Right lobe of liver (tissue), 6 donors: ENCODE measurements at regions not wholly inside any gene's neighbourhood (a gene's known extent, or its start where the extent isn't known, plus 50 kb on each side); places are given as distances from the start of the nearest gene placed in this dataset.

Experiments
- ATAC-seq, 4 donors: fragments of 200-7000 bp; cut with Tn5 transposase; one replicate each; pipeline ENCODE4 v1.9.1; 2020; ENCODE audit warnings: mild to moderate bottlenecking in 4 of 4, moderate library complexity in 4 of 4
- DNase-seq, 3 donors: peaks; one replicate each; pipeline ENCODE4 v3.0.0-alpha.2; 2020
- H3K27ac ChIP-seq, 3 donors: fragments of 200-600 bp; one replicate each; pipeline ENCODE4 v1.8.0; 2022
- H3K27me3 ChIP-seq, 2 donors: fragments of 200-600 bp; one replicate each; pipeline ENCODE4 v1.8.0; 2022
- H3K36me3 ChIP-seq, 4 donors: fragments of 200-600 bp; sonication (generic) in 1 of 4; one replicate each; pipeline versions ENCODE4 v1.5.1 to v1.8.0; 2017 to 2022; ENCODE audit warnings: control low read depth in 1 of 4
- H3K4me1 ChIP-seq, 4 donors: fragments of 200-600 bp; sonication (generic) in 1 of 4; one replicate each; pipeline versions ENCODE4 v1.5.1 to v1.8.0; 2017 to 2022; ENCODE audit warnings: control low read depth in 1 of 4
- H3K4me3 ChIP-seq, 3 donors: fragments of 200-600 bp; one replicate each; pipeline ENCODE4 v1.8.0; 2022
- H3K9me3 ChIP-seq, 4 donors: fragments of 200-600 bp; sonication (generic) in 1 of 4; one replicate each; pipeline versions ENCODE4 v1.5.1 to v1.8.0; 2017 to 2022; ENCODE audit warnings: control low read depth in 1 of 4
- POLR2A ChIP-seq: fragments of 450-650 bp; IDR thresholded peaks from one replicate; pipeline ENCODE4 v1.6.1; 2017; ENCODE audit warnings: antibody characterized with exemption, mild to moderate bottlenecking
- WGBS: methylation state at CpG from one replicate; pipeline ENCODE4 v1.1.6; 2018; ENCODE audit warnings: low coverage, low lambda C conversion rate; ENCODE audit not compliant: insufficient coverage; ENCODE audit errors: missing lambda C conversion rate; 5-methylcytosine and 5-hydroxymethylcytosine counted together
- intact Hi-C, 2 donors: fragments of 100-400 bp; cut with DNase I; formaldehyde crosslinking; loops; one replicate each; pipeline versions ENCODE4 v1.11.2 to v1.14.1; 2022
- TF ChIP-seq, protein P1 (sequence below), 4 donors: fragments of 200-600 bp in 3 of 4; fragments of 450-650 bp in 1 of 4; IDR thresholded peaks; one replicate each; pipeline versions ENCODE4 v1.5.1 to v1.8.0; 2016 to 2022; ENCODE audit warnings: antibody characterized with exemption in 4 of 4, mild to moderate bottlenecking in 2 of 4
- donor health status: DM: no; HTN: yes; CAD: no.
- donor health status: DM: no; HTN: no; CAD: no.
- donor health status: DM: no; HTN: no; CAD: no.
- donor health status: DM: no; HTN: yes; CAD: no.
- donor health status: DM: no; HTN: yes; CAD: no.

DNA sequence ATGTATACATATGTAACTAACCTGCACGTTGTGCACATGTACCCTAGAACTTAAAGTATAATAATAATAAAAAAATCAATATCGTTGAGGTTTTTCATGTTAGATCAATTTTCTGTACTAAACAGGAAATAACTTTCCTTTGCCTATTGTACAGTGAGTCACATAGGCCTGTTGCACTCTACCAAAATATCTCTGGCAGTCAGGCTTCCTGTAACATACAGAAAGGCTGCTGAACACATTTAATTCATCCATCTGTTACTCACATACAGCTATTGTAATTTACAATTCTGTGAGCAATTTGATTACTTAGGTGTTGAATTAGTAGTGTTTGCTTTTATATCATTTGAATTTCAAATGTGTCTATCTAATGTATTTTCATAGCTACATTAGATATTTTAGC lies 427.8 kb downstream of the TMA16 start:
- ATAC-seq = no peak
- 18% methylated on average over 2 of the region's 2 CpGs for WGBS
- intact Hi-C loops = no loop called here
- TF ChIP-seq, protein P1, sequence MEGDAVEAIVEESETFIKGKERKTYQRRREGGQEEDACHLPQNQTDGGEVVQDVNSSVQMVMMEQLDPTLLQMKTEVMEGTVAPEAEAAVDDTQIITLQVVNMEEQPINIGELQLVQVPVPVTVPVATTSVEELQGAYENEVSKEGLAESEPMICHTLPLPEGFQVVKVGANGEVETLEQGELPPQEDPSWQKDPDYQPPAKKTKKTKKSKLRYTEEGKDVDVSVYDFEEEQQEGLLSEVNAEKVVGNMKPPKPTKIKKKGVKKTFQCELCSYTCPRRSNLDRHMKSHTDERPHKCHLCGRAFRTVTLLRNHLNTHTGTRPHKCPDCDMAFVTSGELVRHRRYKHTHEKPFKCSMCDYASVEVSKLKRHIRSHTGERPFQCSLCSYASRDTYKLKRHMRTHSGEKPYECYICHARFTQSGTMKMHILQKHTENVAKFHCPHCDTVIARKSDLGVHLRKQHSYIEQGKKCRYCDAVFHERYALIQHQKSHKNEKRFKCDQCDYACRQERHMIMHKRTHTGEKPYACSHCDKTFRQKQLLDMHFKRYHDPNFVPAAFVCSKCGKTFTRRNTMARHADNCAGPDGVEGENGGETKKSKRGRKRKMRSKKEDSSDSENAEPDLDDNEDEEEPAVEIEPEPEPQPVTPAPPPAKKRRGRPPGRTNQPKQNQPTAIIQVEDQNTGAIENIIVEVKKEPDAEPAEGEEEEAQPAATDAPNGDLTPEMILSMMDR (IDR thresholded peaks at IDR 0.05) = no peak
- no peak for TF ChIP-seq POLR2A
- Histone ChIP-seq H3K27me3 (no peaks in the 10 kb centered on the region), H3K27ac (no peak overlapping the region), H3K9me3 (no peaks in the 10 kb centered on the region), H3K4me1 (no peaks in the 10 kb centered on the region), H3K36me3 (no peaks in the 10 kb centered on the region), H3K4me3 (no peak overlapping the region)
- DNase-seq = no peak

DNA sequence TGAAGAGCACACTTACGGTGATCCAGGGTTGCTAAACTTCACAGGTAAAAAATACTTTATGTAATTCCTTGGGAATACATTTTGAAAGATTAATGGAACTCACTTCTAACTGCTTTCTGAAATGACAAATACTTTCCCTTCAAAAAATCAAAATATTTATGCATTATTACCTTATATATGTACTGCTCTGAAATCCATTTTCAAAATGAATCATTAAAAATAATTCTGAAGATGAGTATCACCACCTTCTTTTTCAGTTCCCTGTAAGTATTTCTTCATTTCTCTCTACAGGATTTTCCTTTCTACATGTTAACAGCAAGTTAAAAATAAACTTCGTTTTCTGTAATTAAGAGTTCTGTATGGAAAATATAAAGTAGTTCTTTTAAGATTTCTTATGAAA lies 428.6 kb downstream of the TMA16 start:
- H3K27me3 ChIP-seq = no peaks in the 10 kb centered on the region
- no peaks in the 10 kb centered on the region for H3K36me3 ChIP-seq
- DNase-seq (no peak), ATAC-seq (no peak)
- no peaks in the 10 kb centered on the region for H3K4me1 ChIP-seq
- intact Hi-C loops = no loop called here
- TF ChIP-seq POLR2A = no peak
- TF ChIP-seq, protein P1 (IDR thresholded peaks at IDR 0.05) = no peak
- no peak overlapping the region for H3K4me3 ChIP-seq
- H3K9me3 ChIP-seq = no peaks in the 10 kb centered on the region
- no peak overlapping the region for H3K27ac ChIP-seq
- WGBS = 31% methylated on average over 2 of the region's 2 CpGs

DNA sequence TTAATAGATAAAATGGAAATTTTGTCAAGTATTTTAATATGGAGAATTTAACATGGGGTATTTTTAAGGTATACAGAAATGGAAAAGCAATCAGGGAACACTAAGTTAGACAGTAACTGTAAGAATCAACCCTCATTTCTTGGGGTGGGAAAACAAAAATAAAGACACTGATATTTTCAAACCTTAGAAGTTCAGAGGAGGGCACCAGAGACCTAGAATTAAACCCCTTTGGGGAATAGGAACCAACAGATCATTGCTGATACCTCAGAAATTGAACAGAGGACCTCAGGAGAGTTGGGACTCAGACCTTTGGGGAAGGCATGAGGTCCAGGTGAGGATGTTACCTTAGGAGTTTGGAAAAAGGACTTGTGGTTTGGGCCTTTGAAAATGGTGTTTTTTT lies 435.6 kb downstream of the TMA16 start:
- no peaks in the 10 kb centered on the region for H3K27me3 ChIP-seq
- H3K4me3 ChIP-seq = no peak overlapping the region
- intact Hi-C loops = no loop called here
- TF ChIP-seq POLR2A = no peak
- TF ChIP-seq, protein P1 (IDR thresholded peaks at IDR 0.05) = no peak
- H3K9me3 ChIP-seq = no peaks in the 10 kb centered on the region
- no peak overlapping the region for H3K27ac ChIP-seq
- H3K4me1 ChIP-seq = no peaks in the 10 kb centered on the region
- ATAC-seq (no peak), DNase-seq (no peak)
- no peaks in the 10 kb centered on the region for H3K36me3 ChIP-seq

- intact Hi-C loops = no loop called here
- Histone ChIP-seq H3K36me3 (no peaks in the 10 kb centered on the region), H3K4me3 (no peak overlapping the region), H3K27ac (no peak overlapping the region), H3K9me3 (no peaks in the 10 kb centered on the region), H3K4me1 (no peaks in the 10 kb centered on the region), H3K27me3 (no peaks in the 10 kb centered on the region)
- TF ChIP-seq, protein P1 (IDR thresholded peaks at IDR 0.05) = no peak
- no peak for TF ChIP-seq POLR2A
- DNase-seq = no peak
- no peak for ATAC-seq
- WGBS = 43% methylated on average over 6 of the region's 7 CpGs
Measured at GRCh38 chr4:163932504-163932903, 438.0 kb downstream of the TMA16 start.

DNA sequence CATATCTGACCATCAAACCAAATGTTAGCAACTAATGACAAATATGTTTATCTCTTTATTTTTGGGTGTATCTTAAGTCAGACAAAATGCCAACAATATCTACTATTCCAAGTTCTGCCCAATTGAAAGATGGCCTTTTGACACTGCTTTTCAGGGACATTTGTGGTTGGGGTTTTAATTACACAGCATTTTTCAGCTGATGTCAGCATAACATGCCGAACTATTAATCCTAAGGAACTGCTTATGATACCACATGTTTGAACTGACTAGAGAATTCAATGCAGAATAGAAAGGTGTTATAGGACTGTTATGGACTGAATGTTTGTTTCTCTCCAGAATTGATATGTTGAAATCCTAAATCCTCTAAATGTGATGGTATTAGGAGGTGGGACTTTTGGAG lies 445.1 kb downstream of the TMA16 start:
- no peaks in the 10 kb centered on the region for H3K4me1 ChIP-seq
- H3K36me3 ChIP-seq = no peaks in the 10 kb centered on the region
- no peak overlapping the region for H3K4me3 ChIP-seq
- no peak overlapping the region for H3K27ac ChIP-seq
- WGBS = 61% methylated on average over 1 of the region's 1 CpG
- DNase-seq = no peak
- H3K9me3 ChIP-seq = no peaks in the 10 kb centered on the region
- TF ChIP-seq POLR2A = no peak
- TF ChIP-seq, protein P1 (IDR thresholded peaks at IDR 0.05) = no peak
- intact Hi-C loops = no loop called here
- H3K27me3 ChIP-seq = no peaks in the 10 kb centered on the region
- ATAC-seq = no peak
